Stimulated activated CD8-positive, alpha-beta memory T cell treated with anti-CD3 and anti-CD28 coated beads, Interleukin-7, amount 100 ng/mL, for 48 hours (primary cell): ENCODE measurements at regions not wholly inside any gene's neighbourhood (a gene's known extent, or its start where the extent isn't known, plus 50 kb on each side); places are given as distances from the start of the nearest gene placed in this dataset.

Experiments
- DNase-seq, 2 donors: peaks; one replicate each; pipeline ENCODE4 v3.0.0-alpha.2; 2020; ENCODE audit warnings: low read depth in 1 of 2; ENCODE audit errors: extremely low read depth in 1 of 2

DNA sequence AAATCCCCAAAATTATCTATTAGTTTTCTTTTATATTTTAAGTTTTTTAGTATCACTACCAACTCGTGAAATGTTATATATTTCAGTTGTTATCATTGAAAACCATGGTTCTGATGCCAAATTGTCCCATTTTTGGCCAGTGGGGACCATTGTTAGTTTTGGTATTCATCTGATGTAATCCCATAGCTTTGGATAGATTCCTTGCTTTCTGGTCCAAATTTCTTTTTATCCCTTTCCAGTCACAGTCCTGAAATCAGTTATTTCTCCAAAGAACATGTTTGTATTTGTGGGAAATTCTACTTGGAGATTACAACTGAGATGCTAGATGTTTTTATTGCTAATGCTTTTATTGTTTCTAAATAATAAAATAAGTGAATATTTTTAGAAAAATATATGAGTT is 976.8 kb upstream of the CRIM1 start:
- DNase-seq = no peak

- no peak for DNase-seq
Measured at GRCh38 chr2:35374845-35375244, 980.7 kb upstream of the CRIM1 start.

DNA sequence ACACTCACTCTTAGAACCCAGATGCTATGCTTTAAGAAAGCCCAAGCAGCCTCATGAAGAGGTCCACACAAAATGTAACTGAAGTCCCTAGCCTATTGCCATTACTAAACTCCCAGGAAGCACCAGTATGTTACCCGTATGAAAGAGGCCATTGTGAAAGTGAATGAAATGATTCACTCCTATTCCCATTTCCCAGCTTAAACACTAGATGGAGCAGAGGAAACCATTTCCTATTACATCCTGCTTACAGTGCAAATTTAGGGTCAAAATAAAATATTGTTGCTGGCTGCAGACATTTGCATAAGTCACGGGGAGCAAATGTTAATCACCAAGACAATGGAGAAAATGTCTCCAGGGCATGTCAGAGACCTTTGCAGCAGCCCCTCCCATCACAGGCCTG is 989.7 kb upstream of the CRIM1 start:
- no peak for DNase-seq

DNA sequence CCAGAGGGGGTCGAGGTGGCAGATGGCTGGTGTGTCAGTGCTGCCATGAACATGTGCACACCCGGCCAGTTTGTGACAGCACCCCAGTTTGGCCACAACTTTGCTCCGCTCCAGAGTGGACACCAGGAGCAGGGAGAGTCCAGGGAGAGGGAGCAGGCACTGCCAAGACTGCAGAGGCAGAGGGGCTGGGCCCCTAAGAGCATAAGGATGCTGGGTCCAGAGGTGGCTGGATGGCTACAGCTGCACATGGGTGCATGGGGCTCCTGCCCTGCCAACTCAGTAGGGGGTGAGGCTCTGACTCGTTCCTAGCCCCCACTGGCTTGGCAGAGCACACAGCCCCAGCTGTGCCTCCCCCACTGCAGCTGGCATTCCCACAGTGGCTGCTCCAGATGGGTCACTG is 999.2 kb upstream of the CRIM1 start:
- no peak for DNase-seq

GRCh38 chr2:35355056-35355455 is 1000.5 kb upstream of the CRIM1 start:
- DNase-seq = no peak

DNA sequence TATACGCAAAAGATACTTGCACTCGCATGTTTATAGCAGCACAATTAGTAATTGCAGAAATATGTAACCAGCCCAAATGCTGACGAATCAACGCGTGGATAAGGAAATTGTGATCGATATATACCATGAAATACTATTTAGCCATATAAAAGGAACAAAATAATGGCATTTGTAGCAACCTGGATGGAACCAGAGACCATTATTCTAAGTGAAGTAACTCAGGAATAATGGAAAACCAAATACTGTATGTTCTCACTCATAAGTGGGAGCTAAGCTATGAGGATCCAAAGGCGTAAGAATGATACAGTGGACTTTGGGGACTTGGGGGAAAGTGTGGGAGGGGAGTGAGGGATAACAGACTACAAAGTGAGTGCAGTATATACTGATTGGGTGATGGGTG is 1008.0 kb upstream of the CRIM1 start:
- DNase-seq = no peak

DNA sequence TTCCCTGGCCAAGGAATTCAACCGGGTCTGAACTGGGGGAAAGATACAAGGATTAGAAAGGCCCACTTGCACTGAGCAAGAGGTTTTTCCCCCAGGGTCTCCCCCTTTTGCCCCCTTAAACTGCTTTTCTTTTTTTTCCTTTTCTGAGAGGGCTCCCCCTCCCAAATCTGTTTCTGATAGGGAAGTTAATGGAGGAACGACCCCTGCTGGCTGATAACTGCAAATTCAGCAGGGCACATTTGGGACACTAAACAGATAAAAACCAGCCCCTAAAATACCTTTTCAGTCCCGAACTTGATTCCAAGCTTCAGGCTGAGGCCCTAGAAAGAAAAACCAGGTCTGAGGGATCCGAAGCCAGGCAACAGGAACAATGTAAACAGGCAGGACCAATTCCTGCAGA is 1012.4 kb upstream of the CRIM1 start:
- no peak for DNase-seq

- no peak for DNase-seq
Measured at GRCh38 chr2:35339211-35339610, 1016.4 kb upstream of the CRIM1 start.

DNA sequence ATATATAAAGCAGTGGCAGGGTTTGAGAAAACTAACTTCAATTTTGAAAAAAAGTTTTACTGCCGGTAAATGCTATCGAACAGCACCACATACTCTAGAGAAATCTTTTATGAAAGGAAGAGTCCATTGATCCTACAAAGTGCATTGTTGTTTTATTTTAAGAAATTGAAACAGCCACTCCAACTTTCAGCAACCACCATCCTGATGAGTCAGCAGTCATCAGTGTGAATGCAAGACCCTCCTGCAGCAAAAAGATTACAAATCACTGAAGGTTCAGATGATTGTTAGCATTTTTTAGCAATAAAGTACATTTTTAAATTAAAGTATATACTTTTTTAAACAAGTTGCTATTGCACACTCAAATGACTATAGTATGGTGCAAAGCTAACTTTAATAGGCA is 1017.7 kb upstream of the CRIM1 start:
- no peak for DNase-seq

- DNase-seq = no peak
Measured at GRCh38 chr2:35314049-35314448, 1041.5 kb upstream of the CRIM1 start.

DNA sequence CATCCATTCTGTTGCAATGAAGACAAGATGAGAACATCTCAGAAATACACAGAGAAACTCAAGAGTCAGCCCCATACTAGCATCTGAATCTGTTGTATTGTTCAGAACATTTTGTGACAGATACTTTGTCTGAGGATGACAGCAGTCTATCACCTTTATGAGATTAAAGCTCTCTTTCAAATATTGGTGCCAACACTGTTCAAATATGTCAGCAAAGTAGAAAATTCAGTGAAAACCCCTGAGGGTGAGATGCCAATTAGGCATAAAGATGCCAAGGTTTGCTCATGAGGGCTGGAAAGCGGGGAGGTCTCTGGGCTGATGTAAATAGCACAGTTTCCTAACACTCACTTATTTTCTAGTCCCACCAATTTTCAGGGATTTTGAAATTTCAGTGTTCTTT is 1054.2 kb upstream of the CRIM1 start:
- no peak for DNase-seq

DNA sequence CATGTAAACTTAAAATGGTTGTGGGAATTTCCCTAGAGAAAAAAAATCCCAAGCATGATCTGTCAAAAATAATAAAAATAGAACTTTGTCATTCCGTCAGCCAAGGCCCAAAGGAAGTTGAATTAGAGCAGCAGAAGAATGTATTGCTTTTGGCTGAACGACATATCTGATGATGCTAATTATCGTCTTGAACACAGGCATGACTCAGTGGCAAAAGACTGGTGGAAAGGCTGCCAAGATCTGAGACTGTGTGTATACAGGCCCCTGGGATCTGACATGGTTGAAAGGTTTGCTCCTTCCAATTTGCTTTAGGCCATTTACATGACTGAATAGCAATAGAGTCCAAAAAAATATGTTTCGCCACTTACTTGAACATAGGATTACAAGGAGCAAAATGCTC is 1057.1 kb upstream of the CRIM1 start:
- DNase-seq = no peak

DNA sequence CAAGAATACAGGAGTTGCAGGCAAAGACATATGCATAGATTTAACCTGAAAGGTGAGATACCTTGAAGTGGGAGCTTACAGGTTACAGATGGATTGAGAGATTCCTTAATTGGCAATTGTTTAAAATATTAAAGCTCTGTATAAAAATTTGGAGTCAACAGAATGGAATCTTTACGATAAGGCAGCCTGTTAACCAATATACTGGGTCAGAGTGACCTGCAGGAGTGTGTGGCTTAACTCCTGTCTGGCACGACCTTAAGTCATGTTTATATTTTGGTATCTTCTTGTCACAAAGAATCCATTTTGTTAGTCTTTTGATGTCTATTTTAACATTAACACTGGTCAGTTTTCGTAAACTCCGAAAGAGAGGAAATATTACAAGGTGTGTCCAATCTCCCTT is 1058.2 kb upstream of the CRIM1 start:
- no peak for DNase-seq

DNA sequence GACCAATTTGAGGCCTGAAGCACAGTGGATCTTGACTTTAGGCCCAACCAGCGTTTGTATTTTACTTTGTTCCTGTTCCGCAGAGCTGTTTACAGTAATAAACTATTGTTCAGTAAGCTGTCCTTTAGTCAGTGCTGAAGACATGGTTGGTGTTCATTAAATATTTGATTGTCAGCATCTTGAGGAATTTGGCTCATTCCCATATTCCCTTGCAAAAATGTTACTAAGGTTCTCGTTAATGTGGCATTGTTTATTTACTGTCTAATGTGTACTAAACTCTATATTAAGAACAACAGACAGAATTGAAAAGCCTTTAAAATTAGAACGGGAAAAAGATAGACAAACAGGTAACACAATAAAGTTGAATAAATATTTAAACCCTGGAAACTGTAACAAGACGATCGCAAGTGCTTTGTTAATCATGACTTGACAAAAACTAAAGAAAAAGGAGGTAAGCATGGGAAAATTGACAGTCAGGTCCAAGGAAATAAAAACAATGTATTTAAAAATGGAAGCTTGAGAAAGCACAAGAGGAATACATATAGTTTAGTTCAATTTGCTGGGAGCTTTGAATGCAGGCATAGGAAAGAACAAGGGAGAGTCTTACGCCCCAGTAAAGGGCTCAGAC is 1060.8 kb upstream of the CRIM1 start:
- DNase-seq = no peak

- DNase-seq = no peak
Measured at GRCh38 chr2:35293261-35293660, 1062.3 kb upstream of the CRIM1 start.

- no peak for DNase-seq
Measured at GRCh38 chr2:35292199-35292598, 1063.4 kb upstream of the CRIM1 start.

- DNase-seq = no peak
Measured at GRCh38 chr2:35281702-35282101, 1073.9 kb upstream of the CRIM1 start.

- no peak for DNase-seq
Measured at GRCh38 chr2:35255826-35256225, 1099.8 kb upstream of the CRIM1 start.

DNA sequence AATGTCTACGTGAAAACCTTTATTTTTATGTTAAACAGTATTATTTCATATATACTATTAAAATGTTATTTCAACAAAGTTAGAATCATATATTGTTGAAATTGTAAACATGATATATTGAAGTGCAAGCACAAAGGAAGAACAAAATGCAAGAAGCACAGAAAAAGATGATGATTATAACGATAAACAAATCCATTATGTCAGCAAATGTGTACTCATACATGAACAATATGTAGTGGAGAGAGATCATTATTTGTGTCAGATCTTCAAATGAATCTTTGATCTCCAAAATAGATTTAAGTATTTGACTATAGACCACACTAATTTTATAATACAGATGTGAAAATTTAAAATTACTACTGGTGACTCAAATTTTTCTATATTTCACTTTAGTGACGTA is 1104.4 kb upstream of the CRIM1 start:
- DNase-seq = no peak

DNA sequence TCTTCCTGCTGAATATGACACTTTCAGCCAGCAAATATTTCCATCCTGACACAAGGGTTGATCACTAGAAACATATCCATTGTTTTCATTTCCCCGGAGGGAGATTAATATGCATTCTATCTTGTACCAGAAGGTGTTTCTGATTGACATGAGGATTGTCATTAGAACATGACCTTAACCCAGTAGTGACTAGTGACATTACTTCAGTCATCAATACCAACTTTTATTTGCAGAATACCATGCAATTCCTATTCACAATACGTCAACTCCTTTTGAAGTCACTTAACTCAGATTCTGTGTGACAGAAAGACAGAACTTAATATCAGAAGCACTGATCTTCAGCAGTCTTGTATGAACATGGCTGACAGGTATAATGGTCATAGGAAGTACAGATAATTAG is 1108.9 kb upstream of the CRIM1 start:
- DNase-seq = no peak

DNA sequence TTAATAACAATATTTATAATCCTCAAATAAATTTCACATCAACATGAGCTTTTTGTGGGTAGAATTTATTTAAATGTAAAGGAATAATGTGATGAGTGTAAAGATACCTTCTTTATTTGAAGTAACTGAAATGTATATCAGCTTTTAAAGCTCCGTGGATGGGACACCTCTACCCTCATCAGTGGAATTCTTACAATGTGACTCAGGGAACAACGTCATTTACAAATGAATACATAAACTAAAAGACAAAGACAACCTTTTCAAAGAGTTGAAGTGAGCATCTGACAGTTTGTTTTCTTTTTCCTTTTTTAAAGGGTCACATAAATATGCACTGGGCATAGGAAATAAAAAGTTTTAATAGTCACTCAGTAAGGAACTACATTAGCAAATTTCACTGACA is 1127.0 kb upstream of the CRIM1 start:
- DNase-seq = no peak

GRCh38 chr2:35220461-35220860 is 1135.1 kb upstream of the CRIM1 start:
- no peak for DNase-seq

GRCh38 chr2:35204881-35205280 is 1150.7 kb upstream of the CRIM1 start:
- DNase-seq = no peak

- no peak for DNase-seq
Measured at GRCh38 chr2:35204323-35204722, 1151.3 kb upstream of the CRIM1 start.
